HEK293 (cell line): ENCODE measurements at regions not wholly inside any gene's neighbourhood (a gene's known extent, or its start where the extent isn't known, plus 50 kb on each side); places are given as distances from the start of the nearest gene placed in this dataset.

ENCODE experiments used
- CTCF ChIA-PET: fragments of 350-600 bp; formaldehyde crosslinking; extraction: SDS; loops from one replicate; lab custom pipeline; 2021; ENCODE audit warnings: antibody characterized with exemption; lab: Yijun Ruan, JAX
- POLR2A ChIA-PET: fragments of 300-600 bp; formaldehyde crosslinking; extraction: SDS; loops from one replicate; lab custom pipeline; 2020; ENCODE audit warnings: antibody characterized with exemption, inconsistent platforms; lab: Yijun Ruan, JAX
- H3K27ac ChIP-seq: fragments of 200-500 bp; sonication (Bioruptor generic); 2 replicates; pipeline ENCODE4 v1.5.1; 2014; ENCODE audit warnings: low read depth, low read length, control low read depth, inconsistent platforms; ENCODE audit errors: extremely low read depth
- H3K36me3 ChIP-seq, 2 experiments: fragments of 200-500 bp in 1 of 2; sonication (Bioruptor generic) in 1 of 2; 1 replicate in 1 of 2; 2 replicates in 1 of 2; pipeline ENCODE4 v1.5.1; 2014 to 2017; ENCODE audit warnings: inconsistent platforms in 2 of 2, low read length in 2 of 2; ENCODE audit not compliant: control insufficient read depth in 2 of 2, insufficient read depth in 1 of 2
- H3K4me1 ChIP-seq: fragments of 200-500 bp; sonication (Bioruptor generic); 2 replicates; pipeline ENCODE4 v1.5.1; 2014; ENCODE audit warnings: mild to moderate bottlenecking, low read length, inconsistent platforms; ENCODE audit not compliant: control insufficient read depth, insufficient read depth
- H3K4me3 ChIP-seq: 2 replicates; pipeline ENCODE4 v1.5.1; 2011; ENCODE audit warnings: low read depth, mild to moderate bottlenecking, control low read depth, low read length, moderate library complexity
- H3K9me3 ChIP-seq: fragments of 200-500 bp; sonication (Bioruptor generic); 2 replicates; pipeline ENCODE4 v1.5.1; 2014; ENCODE audit warnings: low read depth, low read length, inconsistent platforms; ENCODE audit not compliant: control insufficient read depth, insufficient read depth
- BCL11A ChIP-seq: fragments of 450-650 bp; formaldehyde crosslinking; IDR thresholded peaks from 2 replicates; pipeline ENCODE4 v1.5.1; 2016; ENCODE audit warnings: low read depth, missing biosample characterization, missing genetic modification characterization
- GLIS1 ChIP-seq: fragments of 450-650 bp; formaldehyde crosslinking; IDR thresholded peaks from 2 replicates; pipeline ENCODE4 v1.5.1; 2016; ENCODE audit warnings: missing biosample characterization, missing genetic modification characterization
- KLF16 ChIP-seq: fragments of 450-650 bp; formaldehyde crosslinking; IDR thresholded peaks from 2 replicates; pipeline ENCODE4 v1.5.1; 2017; ENCODE audit warnings: missing biosample characterization, missing genetic modification characterization
- KLF17 ChIP-seq: fragments of 450-650 bp; formaldehyde crosslinking; IDR thresholded peaks from 2 replicates; pipeline ENCODE4 v1.5.1; 2016; ENCODE audit warnings: missing biosample characterization, missing genetic modification characterization
- SCRT2 ChIP-seq: fragments of 450-650 bp; formaldehyde crosslinking; IDR thresholded peaks from 2 replicates; pipeline ENCODE4 v1.5.1; 2016; ENCODE audit warnings: missing biosample characterization, missing genetic modification characterization
- ZBTB49 ChIP-seq: fragments of 450-650 bp; formaldehyde crosslinking; IDR thresholded peaks from 2 replicates; pipeline ENCODE4 v1.5.1; 2016; ENCODE audit warnings: missing biosample characterization, missing genetic modification characterization, low read depth
- ZBTB7A ChIP-seq: fragments of 450-650 bp; formaldehyde crosslinking; IDR thresholded peaks from 2 replicates; pipeline ENCODE4 v1.5.1; 2016; ENCODE audit warnings: low read depth, missing biosample characterization, missing genetic modification characterization
- ZFHX2 ChIP-seq: fragments of 450-650 bp; formaldehyde crosslinking; conservative IDR thresholded peaks from 2 replicates; pipeline ENCODE4 v1.5.1; 2016; ENCODE audit warnings: missing biosample characterization, missing genetic modification characterization
- ZFP37 ChIP-seq: fragments of 450-650 bp; formaldehyde crosslinking; IDR thresholded peaks from 2 replicates; pipeline ENCODE4 v1.5.1; 2016; ENCODE audit warnings: missing biosample characterization, missing genetic modification characterization
- ZNF132 ChIP-seq: fragments of 450-650 bp; formaldehyde crosslinking; IDR thresholded peaks from 2 replicates; pipeline ENCODE4 v1.5.1; 2017; ENCODE audit warnings: missing biosample characterization, missing genetic modification characterization, borderline replicate concordance
- ZNF19 ChIP-seq: fragments of 450-650 bp; formaldehyde crosslinking; IDR thresholded peaks from 2 replicates; pipeline ENCODE4; 2016; ENCODE audit warnings: missing biosample characterization, missing genetic modification characterization, low read depth
- ZNF2 ChIP-seq: fragments of 450-650 bp; formaldehyde crosslinking; IDR thresholded peaks from 2 replicates; pipeline ENCODE4 v1.5.1; 2016; ENCODE audit warnings: missing biosample characterization, missing genetic modification characterization
- ZNF302 ChIP-seq: fragments of 450-650 bp; formaldehyde crosslinking; IDR thresholded peaks from 2 replicates; pipeline ENCODE4 v1.5.1; 2016; ENCODE audit warnings: missing biosample characterization, missing genetic modification characterization, low read depth
- ZNF391 ChIP-seq: fragments of 450-650 bp; formaldehyde crosslinking; IDR thresholded peaks from 2 replicates; pipeline ENCODE4 v1.5.1; 2016; ENCODE audit warnings: low read depth, missing biosample characterization, missing genetic modification characterization, borderline replicate concordance
- ZNF394 ChIP-seq: fragments of 450-650 bp; formaldehyde crosslinking; IDR thresholded peaks from 2 replicates; pipeline ENCODE4 v1.5.1; 2016; ENCODE audit warnings: missing biosample characterization, missing genetic modification characterization, mild to moderate bottlenecking, moderate library complexity, borderline replicate concordance
- ZNF521 ChIP-seq: fragments of 450-650 bp; formaldehyde crosslinking; IDR thresholded peaks from 2 replicates; pipeline ENCODE4 v1.5.1; 2017; ENCODE audit warnings: missing biosample characterization, mild to moderate bottlenecking, missing genetic modification characterization
- ZNF600 ChIP-seq: fragments of 450-650 bp; formaldehyde crosslinking; IDR thresholded peaks from 2 replicates; pipeline ENCODE4 v1.5.1; 2016; ENCODE audit warnings: missing biosample characterization, missing genetic modification characterization
- ZNF624 ChIP-seq: fragments of 450-650 bp; formaldehyde crosslinking; IDR thresholded peaks from 2 replicates; pipeline ENCODE4 v1.5.1; 2017; ENCODE audit warnings: missing biosample characterization, missing genetic modification characterization
- ZNF670 ChIP-seq: fragments of 450-650 bp; formaldehyde crosslinking; IDR thresholded peaks from 2 replicates; pipeline ENCODE4 v1.5.1; 2016; ENCODE audit warnings: missing biosample characterization, missing genetic modification characterization, low read depth
- TF ChIP-seq, protein P1 (sequence below): fragments of 450-650 bp; formaldehyde crosslinking; IDR thresholded peaks from 2 replicates; pipeline ENCODE4 v1.5.1; 2016; ENCODE audit warnings: missing biosample characterization, missing genetic modification characterization

GRCh38 chr10:8586504-8586903 lies 532.0 kb downstream of the GATA3 start (continued):
- TF ChIP-seq ZBTB49 (tag by site-specific recombination) (no peak), ZNF600 (no peak), ZBTB7A (no peak), ZNF394 (tag by site-specific recombination) (no peak), ZNF302 (tag by site-specific recombination) (no peak), ZNF132 (tag by site-specific recombination) (no peak), ZFHX2 (tag by site-specific recombination) (no peak), ZNF391 (tag by site-specific recombination) (no peak)

DNA sequence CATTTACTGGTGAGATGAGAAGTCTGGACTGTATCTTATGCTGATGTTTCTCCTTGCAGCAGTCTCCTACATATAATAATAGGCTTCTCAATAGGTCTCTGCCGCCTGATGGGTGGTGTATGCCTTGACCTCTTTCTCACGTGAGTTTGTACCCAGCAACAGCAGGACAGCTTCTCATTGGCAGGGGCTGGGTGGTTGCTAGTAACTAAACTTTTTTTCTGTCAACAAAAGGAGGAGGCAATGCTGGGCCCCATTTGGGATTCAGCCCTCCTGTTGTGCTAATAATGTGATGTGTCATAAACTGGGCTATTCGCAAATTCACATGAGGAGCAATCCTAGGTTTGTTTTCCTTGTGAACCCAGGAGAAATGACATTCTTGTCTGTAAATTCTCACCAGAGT lies 533.6 kb downstream of the GATA3 start:
- CTCF ChIA-PET = no interaction called here
- TF ChIP-seq, protein P1, sequence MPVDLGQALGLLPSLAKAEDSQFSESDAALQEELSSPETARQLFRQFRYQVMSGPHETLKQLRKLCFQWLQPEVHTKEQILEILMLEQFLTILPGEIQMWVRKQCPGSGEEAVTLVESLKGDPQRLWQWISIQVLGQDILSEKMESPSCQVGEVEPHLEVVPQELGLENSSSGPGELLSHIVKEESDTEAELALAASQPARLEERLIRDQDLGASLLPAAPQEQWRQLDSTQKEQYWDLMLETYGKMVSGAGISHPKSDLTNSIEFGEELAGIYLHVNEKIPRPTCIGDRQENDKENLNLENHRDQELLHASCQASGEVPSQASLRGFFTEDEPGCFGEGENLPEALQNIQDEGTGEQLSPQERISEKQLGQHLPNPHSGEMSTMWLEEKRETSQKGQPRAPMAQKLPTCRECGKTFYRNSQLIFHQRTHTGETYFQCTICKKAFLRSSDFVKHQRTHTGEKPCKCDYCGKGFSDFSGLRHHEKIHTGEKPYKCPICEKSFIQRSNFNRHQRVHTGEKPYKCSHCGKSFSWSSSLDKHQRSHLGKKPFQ (tag by site-specific recombination) = 0 out of 2 replicates have a peak, but pooled peaks have one; percentile 23
- TF ChIP-seq KLF16 (tag by site-specific recombination) (no peak), GLIS1 (no peak), ZNF521 (tag by site-specific recombination) (no peak)
- POLR2A ChIA-PET = no interaction called here
- no peak overlapping the region for H3K27ac ChIP-seq
- no peaks in the 10 kb centered on the region for H3K9me3 ChIP-seq
- H3K4me3 ChIP-seq = no peak overlapping the region
- no peaks in the 10 kb centered on the region for H3K36me3 ChIP-seq
- H3K4me1 ChIP-seq = no peaks in the 10 kb centered on the region

DNA sequence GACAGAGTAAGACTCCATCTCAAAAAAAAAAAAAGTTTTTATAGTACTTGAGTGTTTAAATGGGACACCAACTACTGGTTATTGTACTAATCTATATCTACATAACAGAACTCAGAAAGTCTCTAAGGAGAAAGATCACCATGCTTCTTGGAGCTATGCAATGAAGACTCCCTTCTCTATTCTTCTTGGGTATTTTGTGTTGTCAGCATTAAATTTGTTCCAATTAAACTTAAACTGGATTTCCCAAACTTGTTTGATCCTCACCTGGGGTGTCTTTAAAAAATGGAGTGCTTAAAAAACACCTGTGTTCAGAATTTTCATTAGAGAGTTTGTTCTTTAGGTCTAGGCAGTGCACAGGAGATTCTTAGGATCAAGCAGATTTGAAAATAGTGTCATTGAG lies 536.0 kb downstream of the GATA3 start:
- Histone ChIP-seq H3K9me3 (no peaks in the 10 kb centered on the region), H3K4me3 (no peak overlapping the region), H3K36me3 (no peaks in the 10 kb centered on the region), H3K27ac (no peak overlapping the region), H3K4me1 (no peaks in the 10 kb centered on the region)
- no peak for TF ChIP-seq ZNF624 (tag by site-specific recombination)
- TF ChIP-seq ZFP37 = no peak
- no peak for TF ChIP-seq ZNF2
- no peak for TF ChIP-seq BCL11A (tag by site-specific recombination)
- no peak for TF ChIP-seq KLF17 (tag by site-specific recombination)
- no peak for TF ChIP-seq SCRT2 (tag by site-specific recombination)
- TF ChIP-seq ZNF670 (tag by site-specific recombination) = no peak
- TF ChIP-seq ZNF19 (tag by site-specific recombination) = no peak
- ChIA-PET POLR2A (no interaction called here), CTCF (no interaction called here)
